Osteoblast (primary cell): ENCODE measurements at regions not wholly inside any gene's neighbourhood (a gene's known extent, or its start where the extent isn't known, plus 50 kb on each side); places are given as distances from the start of the nearest gene placed in this dataset.

Experiments used
- DNase-seq: peaks from one replicate; pipeline ENCODE4 v3.0.0; 2011; ENCODE audit warnings: low spot score, mixed read lengths; ENCODE audit not compliant: insufficient read length; ENCODE audit errors: missing footprints
- H2AFZ ChIP-seq: 2 replicates; pipeline ENCODE4 v1.6.0; 2011; ENCODE audit warnings: mild to moderate bottlenecking, low read length
- H3K27ac ChIP-seq: 2 replicates; pipeline ENCODE4 v1.5.1; 2011; ENCODE audit warnings: mild to moderate bottlenecking, low read depth, low read length, moderate library complexity
- H3K27me3 ChIP-seq: 2 replicates; pipeline ENCODE4 v1.6.0; 2012; ENCODE audit warnings: mild to moderate bottlenecking, control low read depth, inconsistent platforms, low read length, moderate library complexity; ENCODE audit not compliant: insufficient read depth
- H3K36me3 ChIP-seq: 2 replicates; pipeline ENCODE4 v1.5.1; 2011; ENCODE audit warnings: mild to moderate bottlenecking, low read length, control low read depth, moderate library complexity; ENCODE audit not compliant: insufficient read depth
- H3K4me1 ChIP-seq: 2 replicates; pipeline ENCODE4 v1.5.1; 2011; ENCODE audit warnings: mild to moderate bottlenecking, low read length, control low read depth, moderate library complexity; ENCODE audit not compliant: insufficient read depth
- H3K4me2 ChIP-seq: 2 replicates; pipeline ENCODE4 v1.6.0; 2011; ENCODE audit warnings: mild to moderate bottlenecking, low read length; ENCODE audit not compliant: insufficient read depth
- H3K4me3 ChIP-seq: fragments of 200-600 bp; sonication (generic); 3 replicates; pipeline ENCODE4 v1.5.1; 2012; ENCODE audit warnings: mild to moderate bottlenecking, low read length, inconsistent platforms; ENCODE audit not compliant: insufficient read depth
- H3K79me2 ChIP-seq: 2 replicates; pipeline ENCODE4 v1.6.0; 2012; ENCODE audit warnings: mild to moderate bottlenecking, low read length, control low read depth, inconsistent platforms; ENCODE audit not compliant: insufficient read depth
- H3K9me3 ChIP-seq: 2 replicates; pipeline ENCODE4 v1.5.1; 2011; ENCODE audit warnings: low read depth, low read length, control low read depth
- H4K20me1 ChIP-seq: 2 replicates; pipeline ENCODE4 v1.6.0; 2012; ENCODE audit warnings: mild to moderate bottlenecking, low read length, control low read depth; ENCODE audit not compliant: insufficient read depth
- TF ChIP-seq, protein P1 (sequence below): IDR thresholded peaks from 2 replicates; pipeline ENCODE4 v1.5.1; 2011; ENCODE audit warnings: mild to moderate bottlenecking, low read depth, low read length, moderate library complexity; ENCODE audit errors: extremely low read depth

DNA sequence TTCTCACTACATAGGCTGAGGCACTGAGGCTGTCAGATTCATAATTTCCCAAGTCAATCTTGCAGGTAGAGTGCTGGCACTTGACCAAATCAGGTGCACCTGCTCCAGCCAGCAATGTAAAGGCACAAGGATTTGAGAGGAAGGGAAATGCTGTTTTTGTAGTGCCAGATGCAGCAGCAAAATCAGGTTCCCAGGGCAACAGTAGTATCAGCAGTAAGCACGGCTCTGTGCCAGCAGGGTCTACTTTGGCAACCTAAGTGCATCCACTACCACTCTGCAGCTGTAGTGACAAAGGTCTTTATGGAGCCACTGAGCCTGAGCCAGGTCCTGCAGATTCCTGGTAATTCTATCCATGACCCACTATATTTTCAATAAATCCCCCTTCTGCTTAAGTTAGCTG is 329.5 kb downstream of the TPBG start:
- H3K4me3 ChIP-seq = no peak overlapping the region
- no peak for DNase-seq
- no peaks in the 10 kb centered on the region for H3K9me3 ChIP-seq
- H3K27ac ChIP-seq = no peak overlapping the region
- no peaks in the 10 kb centered on the region for H3K4me1 ChIP-seq
- no peaks in the 10 kb centered on the region for H4K20me1 ChIP-seq
- H3K4me2 ChIP-seq = no peak overlapping the region
- H2AFZ ChIP-seq = no peak overlapping the region
- no peaks in the 10 kb centered on the region for H3K79me2 ChIP-seq
- peaks cover 20% of the 10 kb centered on the region for H3K27me3 ChIP-seq
- TF ChIP-seq, protein P1, sequence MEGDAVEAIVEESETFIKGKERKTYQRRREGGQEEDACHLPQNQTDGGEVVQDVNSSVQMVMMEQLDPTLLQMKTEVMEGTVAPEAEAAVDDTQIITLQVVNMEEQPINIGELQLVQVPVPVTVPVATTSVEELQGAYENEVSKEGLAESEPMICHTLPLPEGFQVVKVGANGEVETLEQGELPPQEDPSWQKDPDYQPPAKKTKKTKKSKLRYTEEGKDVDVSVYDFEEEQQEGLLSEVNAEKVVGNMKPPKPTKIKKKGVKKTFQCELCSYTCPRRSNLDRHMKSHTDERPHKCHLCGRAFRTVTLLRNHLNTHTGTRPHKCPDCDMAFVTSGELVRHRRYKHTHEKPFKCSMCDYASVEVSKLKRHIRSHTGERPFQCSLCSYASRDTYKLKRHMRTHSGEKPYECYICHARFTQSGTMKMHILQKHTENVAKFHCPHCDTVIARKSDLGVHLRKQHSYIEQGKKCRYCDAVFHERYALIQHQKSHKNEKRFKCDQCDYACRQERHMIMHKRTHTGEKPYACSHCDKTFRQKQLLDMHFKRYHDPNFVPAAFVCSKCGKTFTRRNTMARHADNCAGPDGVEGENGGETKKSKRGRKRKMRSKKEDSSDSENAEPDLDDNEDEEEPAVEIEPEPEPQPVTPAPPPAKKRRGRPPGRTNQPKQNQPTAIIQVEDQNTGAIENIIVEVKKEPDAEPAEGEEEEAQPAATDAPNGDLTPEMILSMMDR = no peak
- no peaks in the 10 kb centered on the region for H3K36me3 ChIP-seq

- H4K20me1 ChIP-seq = no peaks in the 10 kb centered on the region
- DNase-seq = no peak
- no peak overlapping the region for H3K4me2 ChIP-seq
- no peaks in the 10 kb centered on the region for H3K36me3 ChIP-seq
- H3K27me3 ChIP-seq = peaks cover 12% of the 10 kb centered on the region
- no peaks in the 10 kb centered on the region for H3K9me3 ChIP-seq
- H3K79me2 ChIP-seq = no peaks in the 10 kb centered on the region
- no peak overlapping the region for H3K4me3 ChIP-seq
- H3K4me1 ChIP-seq = no peaks in the 10 kb centered on the region
- no peak overlapping the region for H3K27ac ChIP-seq
- TF ChIP-seq, protein P1 = no peak
- no peak overlapping the region for H2AFZ ChIP-seq
These were observed 337.7 kb downstream of the TPBG start for GRCh38 chr6:82701341-82701740.

DNA sequence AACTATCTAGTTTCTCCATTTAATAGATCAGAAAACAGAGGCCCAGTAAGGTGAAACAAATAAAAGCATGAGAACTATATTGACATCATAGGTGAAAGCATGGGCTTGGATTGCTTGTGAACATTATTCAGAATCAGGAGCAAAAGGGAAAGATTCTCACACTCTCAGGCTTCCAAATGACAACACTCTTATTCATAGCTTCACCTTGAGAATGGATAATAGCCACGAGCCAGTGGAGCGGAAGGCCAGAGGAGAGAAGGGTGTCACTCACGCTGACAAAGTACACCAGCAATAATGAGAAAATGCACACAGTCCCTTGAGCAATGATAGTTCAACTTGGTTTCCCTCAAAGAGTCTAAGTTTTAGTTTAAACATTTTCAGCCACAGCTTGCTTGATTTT is 339.0 kb downstream of the TPBG start:
- DNase-seq = no peak

GRCh38 chr6:82703230-82703629 is 339.6 kb downstream of the TPBG start:
- Histone ChIP-seq H3K4me1 (no peaks in the 10 kb centered on the region), H3K27me3 (peaks cover 12% of the 10 kb centered on the region), H3K36me3 (no peaks in the 10 kb centered on the region), H4K20me1 (no peaks in the 10 kb centered on the region), H3K79me2 (no peaks in the 10 kb centered on the region), H3K4me3 (no peak overlapping the region), H3K9me3 (no peaks in the 10 kb centered on the region), H3K27ac (no peak overlapping the region), H2AFZ (no peak overlapping the region), H3K4me2 (no peak overlapping the region)
- DNase-seq = no peak
- TF ChIP-seq, protein P1 = no peak

More for the DNA sequence above, 339.0 kb downstream of the TPBG start:
- H3K27me3 ChIP-seq = peaks cover 12% of the 10 kb centered on the region
- H3K79me2 ChIP-seq = no peaks in the 10 kb centered on the region
- TF ChIP-seq, protein P1 = no peak
- no peaks in the 10 kb centered on the region for H4K20me1 ChIP-seq
- H3K4me1 ChIP-seq = no peaks in the 10 kb centered on the region
- H3K4me3 ChIP-seq = no peak overlapping the region
- no peak overlapping the region for H3K27ac ChIP-seq
- H3K9me3 ChIP-seq = no peaks in the 10 kb centered on the region
- H2AFZ ChIP-seq = no peak overlapping the region
- H3K36me3 ChIP-seq = no peaks in the 10 kb centered on the region
- H3K4me2 ChIP-seq = no peak overlapping the region
